AG09319 (cell line): ENCODE measurements at regions not wholly inside any gene's neighbourhood (a gene's known extent, or its start where the extent isn't known, plus 50 kb on each side); places are given as distances from the start of the nearest gene placed in this dataset.

Experiments
- DNase-seq: peaks from one replicate; pipeline ENCODE4 v3.0.0-alpha.2; 2010; ENCODE audit warnings: low read depth; ENCODE audit errors: extremely low read depth
- CTCF ChIP-seq: IDR thresholded peaks from 2 replicates; pipeline ENCODE4 v1.5.1; 2011; ENCODE audit warnings: low read depth, mild to moderate bottlenecking, inconsistent platforms, low read length, moderate library complexity

GRCh38 chr13:73893833-73894232 is 240.4 kb downstream of the KLF12 start:
- DNase-seq, result no peak
- no peak for TF ChIP-seq CTCF

GRCh38 chr13:73891805-73892204 is 242.4 kb downstream of the KLF12 start:
- TF ChIP-seq CTCF, result no peak
- no peak for DNase-seq

DNA sequence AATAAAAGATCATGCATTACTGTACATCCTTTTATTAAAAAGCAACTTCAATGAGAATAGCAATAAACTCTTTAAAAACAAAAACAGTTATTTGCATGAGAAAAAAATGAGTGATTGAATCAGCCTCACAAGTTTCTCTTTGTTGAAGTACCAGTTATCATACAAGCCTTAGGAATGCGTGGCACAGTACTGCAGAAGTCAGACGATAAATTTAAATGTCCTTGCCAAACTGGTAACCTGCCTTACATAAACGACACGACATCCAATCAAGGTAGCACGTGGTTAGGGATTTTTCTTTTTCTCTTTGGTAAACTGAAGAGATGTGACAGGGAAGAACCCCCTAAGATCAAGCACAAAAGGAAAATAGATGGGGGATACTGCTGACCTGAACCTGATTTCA is 251.0 kb downstream of the KLF12 start:
- TF ChIP-seq CTCF, result no peak
- no peak for DNase-seq

- no peak for TF ChIP-seq CTCF
- no peak for DNase-seq
Observed at GRCh38 chr13:73880365-73880764, 253.8 kb downstream of the KLF12 start.

DNA sequence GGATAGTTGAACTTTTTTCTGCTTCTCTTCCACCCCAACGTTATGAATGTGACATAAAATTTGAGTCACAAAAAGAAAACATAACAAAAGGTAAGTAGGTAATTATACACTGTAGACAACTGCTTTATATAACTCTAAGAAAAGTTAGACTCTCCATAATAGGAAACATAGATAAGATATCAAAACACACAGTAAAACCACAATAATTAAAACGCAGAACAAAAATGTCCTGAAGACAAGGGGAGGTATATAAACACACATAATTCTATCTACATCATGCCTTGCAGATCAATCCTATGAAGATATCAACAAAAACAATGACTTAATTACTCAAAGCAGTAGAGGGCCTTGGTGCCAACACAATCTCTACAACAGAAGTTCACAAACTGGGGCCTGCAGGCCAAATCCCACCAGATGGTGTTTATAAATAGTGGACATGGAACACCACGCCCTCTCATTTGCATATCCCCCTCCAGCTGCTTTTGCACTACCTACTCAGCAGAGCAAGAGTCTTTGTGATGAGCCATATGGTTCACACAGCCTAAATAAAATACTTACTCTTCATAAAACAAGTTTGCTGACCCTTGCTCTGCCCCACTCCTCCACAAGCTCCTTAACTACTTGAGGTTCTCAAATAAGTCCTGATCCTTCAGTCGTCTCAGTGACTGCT is 254.7 kb downstream of the KLF12 start:
- TF ChIP-seq CTCF, result no peak
- no peak for DNase-seq

DNA sequence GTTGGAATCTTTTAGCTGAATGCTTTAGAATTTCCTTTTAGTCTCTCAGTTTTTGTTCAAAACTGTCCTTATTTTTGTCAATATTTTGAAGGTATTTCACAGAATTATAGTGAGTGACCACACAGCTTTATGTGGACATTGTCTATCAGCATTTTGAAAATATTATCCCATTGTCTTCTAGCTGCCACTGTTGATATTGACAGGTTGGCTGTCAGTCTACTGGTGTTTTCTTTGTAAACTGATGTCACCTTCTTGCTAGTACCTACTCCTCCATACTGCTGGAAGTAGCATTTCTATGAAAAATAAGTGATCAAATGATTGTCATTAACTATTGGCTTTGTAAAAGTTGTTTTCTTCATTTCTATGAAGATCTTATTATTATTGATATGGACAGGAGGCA is 256.8 kb downstream of the KLF12 start:
- TF ChIP-seq CTCF, result no peak
- DNase-seq, result no peak

DNA sequence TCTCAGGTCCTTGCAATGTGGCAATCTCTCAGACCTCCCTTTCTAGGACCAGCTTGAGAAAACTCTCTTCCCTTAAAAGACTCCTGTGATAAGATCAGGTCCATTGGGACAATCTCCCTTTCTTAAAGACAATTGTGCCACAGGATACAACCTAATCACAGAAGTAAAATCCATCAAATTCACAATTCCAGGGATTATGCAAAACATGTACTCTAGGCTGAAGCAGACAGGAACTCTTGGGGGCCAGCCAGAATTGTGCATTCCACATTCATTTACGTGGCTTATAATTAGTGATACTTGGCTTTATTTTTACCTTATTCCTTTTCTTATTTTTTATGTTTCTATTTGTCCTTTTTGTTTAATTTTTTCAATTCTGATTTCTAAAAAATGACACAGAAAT is 257.9 kb downstream of the KLF12 start:
- no peak for TF ChIP-seq CTCF
- no peak for DNase-seq
